ENCODE measurements at regions not wholly inside any gene's neighbourhood (a gene's known extent, or its start where the extent isn't known, plus 50 kb on each side); places are given as distances from the start of the nearest gene placed in this dataset.
"Not testable (repeated sequence)": the region's sequence is repeated elsewhere in the genome, so short reads cannot be mapped to it uniquely, and the experiment has no call there.

DNA sequence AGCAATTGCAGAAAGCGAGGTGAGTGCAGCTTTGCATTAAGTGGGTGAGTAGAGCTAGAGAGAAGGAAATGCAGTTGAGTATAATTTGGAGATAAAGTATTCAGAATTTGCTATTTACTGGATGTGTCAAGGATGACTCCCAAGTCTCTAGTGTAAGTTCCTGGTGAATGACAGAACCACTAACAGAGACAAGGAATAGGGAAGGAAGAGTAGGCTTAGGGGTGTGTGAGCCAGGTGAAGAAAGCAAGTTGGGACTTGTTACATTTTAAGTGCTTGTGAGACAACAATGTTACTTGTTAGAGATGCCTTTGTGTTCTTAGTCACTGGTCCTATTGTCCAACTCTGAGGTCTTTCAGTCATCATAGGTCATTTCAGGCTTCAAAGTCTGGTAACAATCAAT is 70.8 kb downstream of the TBC1D26 start:
- DNase-seq = not testable (repeated sequence)

DNA sequence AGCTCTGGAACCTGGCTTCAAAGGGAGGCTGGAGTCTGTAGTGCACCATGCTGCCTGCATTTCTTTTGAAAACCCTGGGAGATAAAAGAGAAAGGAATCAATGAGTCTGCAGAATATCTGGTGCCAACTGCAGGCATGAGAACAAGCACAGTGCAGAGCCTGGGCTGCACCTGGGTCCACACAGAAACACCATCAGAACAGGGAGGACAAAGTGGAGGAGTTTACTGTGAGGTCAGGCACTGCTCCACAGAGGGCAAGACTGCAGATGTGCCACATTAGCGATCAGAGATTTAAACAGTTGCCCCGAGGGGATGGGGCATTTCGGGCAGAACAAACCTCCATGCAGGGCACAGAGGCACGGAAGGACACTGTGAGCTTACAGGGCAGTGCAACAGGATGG is 74.7 kb downstream of the TBC1D26 start:
- not testable (repeated sequence) for DNase-seq

DNA sequence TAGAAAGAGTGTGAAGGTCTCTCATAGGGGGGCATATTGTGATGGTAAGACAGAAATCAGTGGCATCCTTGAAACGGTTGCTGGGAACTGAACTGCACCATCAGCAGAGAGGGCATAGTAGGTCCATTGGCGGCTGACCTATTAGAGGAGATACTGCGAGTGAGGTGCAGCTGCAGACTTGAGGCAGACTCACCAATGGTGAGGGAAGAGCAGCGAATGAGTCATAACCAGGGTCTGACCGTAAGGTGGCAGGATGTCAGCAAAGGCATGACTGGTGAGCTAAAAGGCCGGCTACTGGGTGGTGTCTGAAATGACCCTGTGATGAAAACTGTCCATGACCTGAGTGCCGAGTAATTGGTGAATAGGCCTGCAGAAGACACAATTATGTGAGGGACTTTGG is 81.3 kb downstream of the TBC1D26 start:
- not testable (repeated sequence) for DNase-seq

DNA sequence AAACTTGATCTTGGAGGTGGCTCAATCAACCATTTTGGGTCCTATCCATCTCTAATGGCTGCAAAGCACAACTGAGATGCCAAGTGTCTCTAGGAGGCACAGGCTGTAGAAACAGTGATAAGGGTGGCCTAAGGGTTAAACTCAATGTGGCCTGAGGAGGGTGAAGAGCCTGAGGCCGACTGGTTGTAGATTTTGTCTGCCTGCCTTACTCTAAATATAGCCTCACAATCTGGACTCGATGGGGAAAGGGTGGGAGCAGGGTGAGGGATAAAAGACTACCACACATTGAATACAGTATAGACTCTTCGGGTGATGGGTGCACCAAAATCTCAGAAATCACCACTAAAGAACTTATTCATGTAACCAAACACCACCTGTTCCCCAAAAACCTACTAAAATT is 81.9 kb downstream of the TBC1D26 start:
- DNase-seq = not testable (repeated sequence)

DNA sequence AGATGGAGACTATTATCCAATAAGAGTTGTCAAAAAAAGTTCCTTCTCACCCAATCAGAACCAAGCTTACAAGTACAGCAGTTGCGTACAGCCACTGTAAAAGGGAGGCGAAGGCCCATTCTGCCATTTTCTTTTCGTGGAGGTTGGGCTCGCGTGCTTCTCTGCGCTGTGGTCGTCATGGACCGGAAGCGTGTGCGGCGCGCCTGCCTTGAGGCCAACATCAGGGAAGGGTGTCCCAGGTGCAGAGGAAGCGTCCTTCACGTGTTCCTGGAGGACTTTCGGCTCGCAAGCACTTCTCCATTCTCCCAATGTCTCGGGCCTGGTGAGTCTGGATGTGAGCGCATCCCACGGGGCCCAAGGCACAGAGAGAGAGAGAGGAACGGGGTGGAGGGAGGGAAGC is 85.8 kb downstream of the TBC1D26 start:
- not testable (repeated sequence) for DNase-seq

DNA sequence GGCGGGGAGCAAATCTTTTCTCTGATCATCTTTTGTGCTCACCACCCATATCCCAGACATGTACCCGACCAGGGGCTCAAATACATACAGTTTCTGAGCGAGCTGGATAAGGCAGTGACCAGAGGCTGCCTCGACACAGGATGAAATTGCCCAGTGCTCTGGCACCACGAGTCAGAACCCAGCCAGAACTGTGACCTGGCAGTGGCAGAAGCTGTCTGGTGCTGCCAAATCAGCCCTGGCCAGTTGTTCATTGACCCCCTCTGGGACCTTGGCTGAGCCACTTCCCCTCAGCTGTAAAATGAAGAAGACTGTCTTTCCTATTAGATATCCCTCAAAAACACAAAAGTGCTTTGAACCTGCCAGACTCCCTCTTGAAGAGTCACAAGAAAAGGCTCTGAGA is 90.2 kb downstream of the TBC1D26 start:
- DNase-seq = not testable (repeated sequence)

DNA sequence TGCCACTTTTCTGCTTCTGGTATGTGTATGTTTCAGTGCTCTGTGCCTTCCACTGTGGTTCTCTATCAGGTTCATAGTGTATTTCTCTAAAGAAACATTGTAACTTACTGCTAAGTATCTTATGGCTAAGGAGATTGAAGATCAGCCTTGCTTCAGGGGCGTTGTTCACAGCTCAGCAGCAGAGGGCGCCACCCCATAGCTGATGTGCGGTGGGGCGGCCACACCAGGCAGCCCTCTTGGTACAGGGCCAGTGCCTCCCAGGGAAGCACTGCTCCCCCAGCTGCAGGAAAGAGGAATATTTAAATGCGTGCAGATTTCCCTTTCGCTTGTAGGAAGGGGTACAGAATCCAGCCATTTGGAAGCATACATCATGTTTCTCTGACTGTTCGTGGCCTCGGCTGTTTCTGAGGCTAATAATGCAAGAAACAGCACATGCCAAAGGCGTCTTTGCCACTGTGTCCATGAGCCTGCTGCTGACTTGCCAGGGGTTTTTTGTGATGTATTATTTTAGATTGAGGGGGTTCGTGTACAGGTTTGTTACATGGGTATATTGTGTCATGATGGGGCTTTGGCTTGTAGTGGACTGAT is 96.7 kb downstream of the TBC1D26 start:
- peak; percentile 34 for DNase-seq

DNA sequence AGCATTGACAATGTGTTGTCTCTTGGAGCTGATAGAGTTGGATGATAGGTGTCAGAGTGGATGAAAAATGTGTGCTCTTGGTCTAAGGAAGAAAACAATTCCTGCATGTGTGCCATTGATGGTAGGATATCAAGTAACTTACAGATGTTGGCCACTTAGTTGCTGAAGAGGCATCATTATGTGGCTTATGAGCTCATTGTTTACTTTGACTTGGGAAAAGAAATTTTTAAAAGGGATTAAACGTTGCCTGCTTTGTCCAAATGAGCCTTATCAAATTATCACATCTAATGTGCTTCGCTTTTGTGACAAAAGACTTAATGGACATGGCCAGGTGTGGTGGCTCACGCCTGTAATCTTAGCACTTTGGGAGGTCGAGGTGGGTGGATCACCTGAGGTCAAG is 98.1 kb downstream of the TBC1D26 start:
- DNase-seq = not testable (repeated sequence)

DNA sequence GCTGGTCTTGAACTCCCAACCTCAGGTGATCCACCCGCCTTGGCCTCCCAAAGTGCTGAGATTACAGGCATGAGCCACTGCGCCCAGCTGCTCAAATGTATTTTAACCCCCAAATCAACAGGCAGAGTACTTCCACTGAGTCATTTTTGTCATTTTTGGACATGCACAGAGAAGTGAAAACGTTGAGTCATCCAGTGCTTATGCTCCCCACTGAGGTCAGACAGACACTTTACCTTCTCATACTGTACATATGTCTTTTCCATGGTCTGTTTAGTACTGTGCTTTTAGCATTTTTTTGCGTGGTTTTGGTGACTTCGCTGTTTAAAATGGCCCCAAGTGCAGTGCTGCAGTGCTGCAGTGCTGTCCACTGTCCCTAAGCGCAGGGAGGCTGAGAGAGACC is 99.1 kb downstream of the TBC1D26 start:
- DNase-seq = not testable (repeated sequence)

DNA sequence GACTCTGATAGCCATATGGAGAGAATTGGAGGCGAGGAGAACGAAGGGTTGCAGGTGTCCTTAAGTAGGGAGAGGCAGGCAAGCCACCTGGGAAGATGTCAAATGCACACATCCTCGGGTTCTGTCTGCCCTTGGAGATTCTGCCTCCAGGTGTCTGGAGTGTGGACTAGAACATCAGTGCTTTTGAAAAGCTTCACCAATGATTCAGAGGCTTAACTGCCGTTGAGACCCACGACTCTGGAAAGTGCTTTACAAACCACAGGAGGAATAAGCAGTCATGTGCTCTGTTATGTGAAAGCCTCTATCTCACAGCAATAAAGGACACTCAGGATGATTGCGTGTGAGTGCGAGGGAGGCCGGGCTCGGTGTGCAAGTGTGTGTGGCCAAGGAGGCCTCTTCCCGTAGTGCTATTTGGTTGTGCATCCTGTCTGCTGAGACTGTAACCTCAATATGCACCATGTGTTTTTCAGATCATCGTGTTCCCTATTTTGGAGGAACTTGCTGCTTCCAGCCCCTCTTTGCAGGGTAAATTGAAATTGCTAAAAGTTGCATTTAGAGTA is 100.9 kb downstream of the TBC1D26 start:
- DNase-seq = not testable (repeated sequence)

DNA sequence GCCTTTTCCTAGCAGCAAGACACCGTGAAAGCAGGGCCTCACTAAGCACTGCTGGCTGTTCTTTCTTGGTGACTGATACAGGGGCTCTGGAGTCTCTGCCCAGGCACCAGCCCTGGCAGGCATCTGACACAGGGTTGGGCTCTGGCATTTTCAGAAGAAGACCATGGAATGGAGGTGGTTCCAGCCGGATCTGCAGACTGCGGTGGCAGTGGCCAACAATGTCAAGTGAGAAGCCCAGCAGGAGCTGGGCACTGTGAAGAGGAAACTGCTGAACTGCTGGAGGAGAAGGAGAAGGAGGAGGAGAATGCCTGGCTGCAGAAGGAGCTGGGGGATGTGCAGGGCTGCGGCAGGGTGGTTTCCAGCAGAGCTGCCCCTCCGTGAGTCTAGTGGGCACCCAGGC is 101.8 kb downstream of the TBC1D26 start:
- DNase-seq = not testable (repeated sequence)

DNA sequence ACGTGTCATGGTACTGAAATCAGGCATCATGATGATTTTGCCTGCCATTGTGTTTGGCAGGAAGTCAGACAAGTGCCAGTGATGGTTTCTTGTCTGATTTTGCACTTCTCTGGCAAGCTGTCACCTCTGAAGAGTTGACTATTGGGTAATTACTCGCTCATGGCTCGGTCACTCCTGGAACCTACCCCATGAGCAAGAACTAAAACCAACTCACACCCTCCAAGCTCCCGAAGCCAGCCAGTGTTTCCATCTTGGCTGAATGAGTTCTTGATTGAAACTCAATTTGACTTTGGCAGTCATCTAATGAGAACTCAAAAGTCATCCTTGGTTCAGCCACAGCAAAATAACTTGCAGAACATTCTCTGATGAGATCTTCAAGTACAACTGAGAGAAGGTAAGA is 103.4 kb downstream of the TBC1D26 start:
- DNase-seq = not testable (repeated sequence)

DNA sequence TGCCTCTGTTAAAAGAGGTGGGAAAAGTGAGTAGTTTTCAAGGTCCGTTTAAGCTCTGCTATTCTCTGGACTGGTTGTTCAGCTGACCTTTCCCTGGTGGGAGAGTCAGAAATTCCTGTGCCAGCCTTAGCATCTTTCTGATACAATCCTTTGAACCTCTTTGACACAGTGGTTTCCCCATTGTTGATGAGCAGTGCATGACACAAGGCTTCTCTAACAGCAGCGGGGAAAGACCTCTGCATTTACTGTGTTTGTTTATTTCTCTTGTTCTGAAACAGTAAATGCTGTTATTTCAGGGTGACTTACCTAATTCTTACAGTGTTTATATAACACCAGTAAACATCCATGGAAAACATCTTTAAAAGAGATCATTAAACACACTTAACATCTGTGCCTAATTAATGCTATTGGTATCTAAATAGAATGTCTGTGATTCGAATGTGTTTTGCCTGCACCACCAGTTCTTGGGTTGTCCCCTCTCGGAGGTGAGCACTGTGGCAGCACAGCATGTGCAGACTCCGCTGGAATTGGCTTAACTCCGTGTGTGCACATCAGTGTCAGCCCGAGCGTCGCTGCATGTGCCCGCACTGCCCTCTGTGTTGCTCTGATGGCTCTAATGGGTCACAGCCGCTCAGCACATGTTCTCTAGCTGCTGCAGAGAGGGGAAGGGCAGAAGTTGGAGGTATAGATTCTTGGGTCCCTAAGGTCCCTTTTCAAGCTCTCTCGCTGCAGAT is 104.3 kb downstream of the TBC1D26 start:
- not testable (repeated sequence) for DNase-seq

DNA sequence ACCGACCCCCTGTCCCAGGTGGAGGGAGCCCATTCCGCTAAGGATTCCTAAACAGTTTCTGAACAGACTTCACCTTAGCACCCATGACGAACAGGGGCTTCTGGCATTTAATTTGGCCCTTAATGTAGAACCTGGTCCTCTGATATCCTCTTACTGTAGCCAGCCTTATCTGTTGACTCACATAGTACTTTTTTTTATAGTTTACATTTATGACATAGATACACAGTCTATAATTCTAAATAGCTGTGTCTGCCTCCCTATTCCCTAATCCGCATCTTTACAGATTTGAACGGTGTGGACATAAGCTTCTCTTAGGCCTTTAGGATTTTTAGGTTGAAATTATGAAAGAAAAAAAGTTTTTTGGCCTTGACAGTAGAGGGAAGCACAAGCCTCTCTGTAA is 104.9 kb downstream of the TBC1D26 start:
- not testable (repeated sequence) for DNase-seq

DNA sequence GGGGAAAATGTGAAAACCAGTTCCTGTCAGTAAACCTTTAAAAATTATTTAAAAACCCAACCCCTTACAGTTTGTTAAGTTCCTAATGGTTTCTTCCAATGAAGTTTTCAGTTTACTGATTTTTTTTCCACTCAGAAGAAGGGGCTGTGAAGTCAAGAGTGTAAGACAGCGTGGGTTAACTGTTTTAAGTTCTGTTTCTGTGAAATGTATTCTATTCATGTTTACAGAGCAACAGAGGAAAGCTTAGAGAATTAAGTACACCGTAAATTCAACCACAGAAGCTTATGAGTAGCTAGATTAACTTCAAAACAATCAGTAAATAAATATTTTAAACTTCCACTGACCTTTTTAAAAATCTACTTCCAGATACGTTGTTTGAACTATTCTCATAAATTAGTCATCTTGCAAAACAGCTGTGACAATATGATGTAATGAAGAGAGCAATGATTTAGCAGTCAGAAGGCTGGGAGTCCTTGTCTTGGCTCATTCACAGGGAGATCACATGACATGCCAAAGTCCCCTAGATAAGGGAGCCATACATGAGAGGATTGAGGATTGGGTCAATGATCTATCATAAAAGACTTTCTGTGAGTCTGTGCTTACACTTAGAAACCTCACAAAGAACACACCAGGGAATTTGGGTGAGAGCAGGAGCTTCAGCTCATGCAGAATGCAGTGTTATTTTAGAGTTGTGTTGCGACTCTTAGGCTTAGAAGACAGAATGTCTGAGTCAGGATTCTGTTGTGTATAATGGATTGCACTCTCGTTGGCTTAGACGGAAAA is 97.3 kb upstream of the ADORA2B start:
- DNase-seq = not testable (repeated sequence)

DNA sequence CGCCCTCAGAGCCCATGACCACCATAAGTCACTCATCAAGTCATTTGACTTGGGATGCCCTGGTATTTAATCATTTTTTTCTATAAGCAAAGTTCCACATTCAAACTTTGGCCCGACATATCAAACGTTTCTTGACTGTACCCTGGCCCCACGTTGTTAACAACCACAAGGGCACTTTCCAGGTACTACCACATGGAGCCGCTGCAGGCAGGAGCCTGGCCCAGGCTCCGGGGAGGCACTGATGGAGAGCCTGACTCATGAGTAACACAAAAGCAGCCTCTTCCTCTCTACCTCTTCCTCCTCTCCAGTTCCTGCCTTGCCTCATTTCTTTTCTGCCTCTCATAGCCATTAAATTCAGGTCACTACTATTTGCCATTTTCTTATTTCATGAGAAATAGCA is 95.9 kb upstream of the ADORA2B start:
- not testable (repeated sequence) for DNase-seq

DNA sequence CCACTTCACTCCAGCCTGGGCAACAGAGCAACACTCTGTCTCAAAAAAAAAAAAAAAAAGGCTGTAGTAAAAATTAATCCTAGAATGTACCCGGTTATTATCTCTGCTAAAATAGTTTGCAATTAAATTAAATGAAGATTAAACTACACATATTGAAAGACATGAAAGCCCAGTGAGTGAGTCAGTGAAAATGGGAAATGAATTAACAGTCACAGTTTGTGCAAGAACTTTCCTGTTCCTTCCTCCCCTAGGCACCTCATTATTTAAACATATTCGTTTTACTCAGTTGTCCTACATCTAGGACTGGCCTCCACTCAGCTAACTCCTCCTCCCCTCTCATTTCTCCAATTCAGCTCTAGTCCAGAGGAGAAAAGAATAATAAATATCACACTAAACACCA is 94.9 kb upstream of the ADORA2B start:
- DNase-seq = not testable (repeated sequence)

DNA sequence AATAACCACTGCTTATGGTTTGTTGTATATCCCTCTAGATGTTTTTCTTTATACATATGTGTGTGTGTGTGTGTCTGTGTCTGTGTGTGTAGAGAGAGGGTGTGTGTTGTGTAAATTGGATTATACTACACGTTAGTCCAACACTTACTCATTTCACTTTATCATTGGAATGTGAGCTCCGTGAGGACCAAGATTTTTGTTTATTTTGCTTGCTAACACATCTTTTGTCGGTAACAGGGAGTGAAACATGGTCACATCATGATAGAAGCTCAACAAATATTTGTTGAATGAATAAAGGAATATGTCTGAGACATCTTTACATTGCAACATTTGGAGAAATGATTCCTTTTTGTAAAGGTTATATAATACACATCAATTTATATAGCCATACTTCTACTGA is 94.2 kb upstream of the ADORA2B start:
- DNase-seq = not testable (repeated sequence)

DNA sequence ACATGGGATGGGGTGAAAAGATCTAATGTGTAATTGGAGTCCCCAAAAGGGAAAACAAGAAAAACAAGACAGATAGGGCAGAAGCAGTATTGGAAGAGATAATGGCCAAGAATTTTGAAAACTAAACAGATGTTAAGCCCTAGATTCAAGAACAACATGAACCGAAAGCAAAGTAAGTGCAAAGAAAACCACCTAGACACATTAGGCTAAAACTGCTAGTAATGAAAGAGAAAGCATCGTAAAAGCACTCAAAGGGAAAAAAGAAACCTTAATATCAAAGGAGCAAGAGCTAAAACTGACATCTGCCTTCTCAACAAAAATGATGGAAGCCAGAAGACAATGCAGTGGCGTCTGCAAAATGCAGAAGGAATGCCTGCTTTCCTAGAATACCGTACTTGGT is 92.1 kb upstream of the ADORA2B start:
- DNase-seq = not testable (repeated sequence)

DNA sequence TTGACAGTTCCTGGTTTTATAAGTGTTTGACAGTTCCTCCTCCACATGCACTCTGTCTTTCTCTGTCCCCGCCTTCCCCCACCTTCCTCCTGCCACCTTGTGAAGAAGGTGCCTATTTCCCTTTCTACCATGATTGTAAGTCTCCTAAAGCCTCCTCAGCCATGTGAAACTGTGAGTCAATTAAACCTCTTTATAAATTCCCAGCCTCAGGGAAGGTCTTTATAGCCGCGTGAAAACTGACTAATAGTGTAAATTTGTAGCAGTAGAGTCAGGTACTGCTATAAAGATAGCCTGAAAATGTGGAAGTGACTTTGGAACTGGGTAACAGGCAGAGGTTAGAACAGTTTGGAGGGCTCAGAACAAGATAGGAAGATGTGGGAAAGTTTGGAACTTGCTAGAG is 88.7 kb upstream of the ADORA2B start:
- DNase-seq = not testable (repeated sequence)

DNA sequence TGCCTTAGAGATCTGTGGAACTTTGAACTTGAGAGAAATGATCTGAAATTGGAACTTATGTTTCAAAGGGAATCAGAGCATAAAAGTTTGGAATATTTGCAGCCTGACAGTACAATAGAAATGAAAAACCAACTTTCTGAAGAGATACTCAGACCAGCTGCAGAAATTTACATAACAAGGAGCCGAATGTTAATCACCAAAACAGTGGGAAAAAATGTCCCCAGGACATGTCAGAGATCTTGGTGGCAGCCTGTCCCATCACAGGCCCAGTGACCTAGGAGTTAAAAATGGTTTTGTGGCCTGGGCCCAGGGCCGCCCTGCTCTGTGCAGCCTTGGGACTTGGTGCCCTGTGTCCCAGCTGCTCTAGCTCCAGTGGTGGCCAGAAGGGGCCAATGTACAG is 88.2 kb upstream of the ADORA2B start:
- DNase-seq = not testable (repeated sequence)

DNA sequence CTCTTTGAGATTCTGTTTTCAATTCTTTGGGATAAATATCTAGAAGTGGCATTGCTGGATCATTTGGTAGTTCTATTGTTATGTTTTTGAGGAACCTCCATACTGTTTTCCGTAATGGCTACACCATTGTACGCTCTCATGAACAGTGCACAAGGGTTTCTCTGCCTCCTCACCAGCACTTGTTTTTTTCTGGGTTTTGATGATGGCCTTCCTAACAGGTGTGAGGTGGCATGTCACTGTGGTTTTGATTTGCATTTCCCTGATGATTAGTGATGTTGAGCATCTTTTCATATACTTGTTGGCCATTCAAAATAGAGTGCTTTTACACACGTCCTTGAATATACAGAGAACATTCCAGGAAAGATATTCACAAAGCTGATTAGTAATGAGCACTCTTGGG is 86.8 kb upstream of the ADORA2B start:
- DNase-seq = not testable (repeated sequence)

DNA sequence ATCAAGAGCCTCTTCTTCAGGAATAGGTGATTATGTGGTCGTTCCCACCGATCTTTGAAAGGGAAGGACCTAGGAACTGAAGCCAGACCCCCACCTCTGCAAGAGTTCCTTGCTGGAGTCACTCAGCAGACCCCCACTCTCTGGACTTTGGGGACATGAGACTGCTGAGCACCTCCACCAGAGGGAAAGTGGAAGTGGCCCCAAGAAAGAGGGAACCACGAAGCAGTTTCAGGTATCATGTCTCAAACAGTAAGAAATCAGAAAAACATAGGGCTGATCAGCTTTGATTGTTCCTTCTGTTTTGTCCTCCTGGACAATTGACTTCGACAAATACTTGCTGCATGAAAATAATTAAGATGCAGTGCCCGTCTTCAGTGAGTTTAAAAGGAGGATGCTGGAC is 84.2 kb upstream of the ADORA2B start:
- not testable (repeated sequence) for DNase-seq

All from occipital lobe (tissue), 1 donor.